SU-DHL-6 (cell line): ENCODE measurements at regions not wholly inside any gene's neighbourhood (a gene's known extent, or its start where the extent isn't known, plus 50 kb on each side); places are given as distances from the start of the nearest gene placed in this dataset.

Experiments
- CTCF ChIP-seq: fragments of 200-600 bp; sonication (generic); IDR thresholded peaks from one replicate; pipeline ENCODE4 v1.5.1; 2017; ENCODE audit warnings: antibody characterized with exemption, mild to moderate bottlenecking, low read length, moderate library complexity; ENCODE audit not compliant: insufficient read depth, poor library complexity, severe bottlenecking
- EZH2phosphoT487 ChIP-seq: fragments of 200-600 bp; sonication (generic), shearing (Covaris generic); conservative IDR thresholded peaks from 2 replicates; pipeline ENCODE4 v1.6.1; 2018; ENCODE audit warnings: mild to moderate bottlenecking, antibody characterized with exemption, low read length, moderate library complexity, mixed read lengths

GRCh38 chr3:153349108-153349499 lies 187.1 kb downstream of the RAP2B start:
- TF ChIP-seq CTCF, result no peak
- TF ChIP-seq EZH2phosphoT487, result no peak
